ENCODE measurements at regions not wholly inside any gene's neighbourhood (a gene's known extent, or its start where the extent isn't known, plus 50 kb on each side); places are given as distances from the start of the nearest gene placed in this dataset.

- no peak for TF ChIP-seq REST (IDR thresholded peaks at IDR 0.05; ENCODE audit: insufficient replicate concordance, low read depth)
- no peak for TF ChIP-seq CTCF (IDR thresholded peaks at IDR 0.05; ENCODE audit: insufficient read depth, low read length)
Observed at GRCh38 chr4:26023203-26023972, 109.4 kb downstream of the SMIM20 start.

Data from HL-60 (cell line).